Calu3 (cell line): ENCODE measurements at regions not wholly inside any gene's neighbourhood (a gene's known extent, or its start where the extent isn't known, plus 50 kb on each side); places are given as distances from the start of the nearest gene placed in this dataset.

Experiments used
- BruUV-seq: library from RNA; stranded (reverse); fragments of 400-500 nt; replicated peaks from 2 replicates; lab custom pipeline; 2021; lab: Mats Ljungman, UMichigan
- CTCF ChIA-PET: fragments of 300-600 bp; sonication (Branson Sonifier 250); formaldehyde crosslinking; loops from one replicate; lab custom pipeline; 2022; ENCODE audit warnings: antibody characterized with exemption; lab: Charles Lee
- DNase-seq: peaks from one replicate; pipeline ENCODE4 v3.0.0; 2022
- H3K27ac Mint-ChIP-seq: one replicate; pipeline ENCODE4 v1.8.0; 2022; ENCODE audit warnings: mixed read lengths; ENCODE audit not compliant: unreplicated experiment
- H3K27me3 Mint-ChIP-seq: one replicate; pipeline ENCODE4 v1.8.0; 2022; ENCODE audit warnings: mixed read lengths; ENCODE audit not compliant: unreplicated experiment
- H3K36me3 Mint-ChIP-seq: one replicate; pipeline ENCODE4 v1.8.0; 2022; ENCODE audit warnings: mild to moderate bottlenecking, moderate library complexity, mixed read lengths; ENCODE audit not compliant: insufficient read depth, unreplicated experiment
- H3K4me1 Mint-ChIP-seq: one replicate; pipeline ENCODE4 v1.8.0; 2022; ENCODE audit warnings: mild to moderate bottlenecking, low read depth, mixed read lengths; ENCODE audit not compliant: unreplicated experiment
- H3K4me3 Mint-ChIP-seq: one replicate; pipeline ENCODE4 v1.8.0; 2022; ENCODE audit warnings: mild to moderate bottlenecking, low read depth, moderate library complexity, mixed read lengths; ENCODE audit not compliant: unreplicated experiment
- H3K9me3 Mint-ChIP-seq: one replicate; pipeline ENCODE4 v1.8.0; 2022; ENCODE audit warnings: low read depth, mixed read lengths; ENCODE audit not compliant: unreplicated experiment
- intact Hi-C: fragments of 100-400 bp; cut with micrococcal nuclease; formaldehyde crosslinking; loops from one replicate; pipeline ENCODE4 v1.10.0; 2022; ENCODE audit not compliant: unreplicated experiment
- TF ChIP-seq, protein P1 (sequence below): fragments of 200-600 bp; IDR thresholded peaks from one replicate; pipeline ENCODE4 v1.8.0; 2022; ENCODE audit warnings: antibody characterized with exemption; ENCODE audit not compliant: unreplicated experiment

DNA sequence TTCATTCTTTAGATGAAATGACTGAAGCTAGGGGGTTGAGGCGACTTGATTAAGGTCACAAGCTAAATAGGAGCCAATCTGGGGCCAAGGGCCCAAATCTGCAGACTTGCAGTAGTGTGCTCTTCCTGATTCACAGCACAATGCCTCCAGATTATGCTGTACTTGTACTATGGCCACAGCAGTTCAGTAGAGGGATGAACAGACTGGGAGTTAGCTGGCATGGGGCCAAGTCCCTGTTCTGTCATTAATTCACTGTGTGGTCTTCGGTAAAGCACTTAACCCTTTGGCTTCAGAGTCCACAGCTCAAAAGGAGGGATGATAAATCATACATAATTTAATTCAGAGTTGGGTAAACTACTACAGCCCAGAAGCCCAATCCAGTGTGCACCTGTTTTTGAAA, 196.8 kb downstream of the XPNPEP1 start:
- no peaks in the 10 kb centered on the region for H3K36me3 Mint-ChIP-seq
- H3K4me3 Mint-ChIP-seq = no peak overlapping the region
- H3K4me1 Mint-ChIP-seq = no peaks in the 10 kb centered on the region
- H3K9me3 Mint-ChIP-seq = no peaks in the 10 kb centered on the region
- H3K27ac Mint-ChIP-seq = no peak overlapping the region
- no peaks in the 10 kb centered on the region for H3K27me3 Mint-ChIP-seq
- CTCF ChIA-PET = no interaction called here
- intact Hi-C loops = no loop called here
- TF ChIP-seq, protein P1, sequence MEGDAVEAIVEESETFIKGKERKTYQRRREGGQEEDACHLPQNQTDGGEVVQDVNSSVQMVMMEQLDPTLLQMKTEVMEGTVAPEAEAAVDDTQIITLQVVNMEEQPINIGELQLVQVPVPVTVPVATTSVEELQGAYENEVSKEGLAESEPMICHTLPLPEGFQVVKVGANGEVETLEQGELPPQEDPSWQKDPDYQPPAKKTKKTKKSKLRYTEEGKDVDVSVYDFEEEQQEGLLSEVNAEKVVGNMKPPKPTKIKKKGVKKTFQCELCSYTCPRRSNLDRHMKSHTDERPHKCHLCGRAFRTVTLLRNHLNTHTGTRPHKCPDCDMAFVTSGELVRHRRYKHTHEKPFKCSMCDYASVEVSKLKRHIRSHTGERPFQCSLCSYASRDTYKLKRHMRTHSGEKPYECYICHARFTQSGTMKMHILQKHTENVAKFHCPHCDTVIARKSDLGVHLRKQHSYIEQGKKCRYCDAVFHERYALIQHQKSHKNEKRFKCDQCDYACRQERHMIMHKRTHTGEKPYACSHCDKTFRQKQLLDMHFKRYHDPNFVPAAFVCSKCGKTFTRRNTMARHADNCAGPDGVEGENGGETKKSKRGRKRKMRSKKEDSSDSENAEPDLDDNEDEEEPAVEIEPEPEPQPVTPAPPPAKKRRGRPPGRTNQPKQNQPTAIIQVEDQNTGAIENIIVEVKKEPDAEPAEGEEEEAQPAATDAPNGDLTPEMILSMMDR = no peak
- DNase-seq = no peak
- no TSS peak for BruUV-seq

DNA sequence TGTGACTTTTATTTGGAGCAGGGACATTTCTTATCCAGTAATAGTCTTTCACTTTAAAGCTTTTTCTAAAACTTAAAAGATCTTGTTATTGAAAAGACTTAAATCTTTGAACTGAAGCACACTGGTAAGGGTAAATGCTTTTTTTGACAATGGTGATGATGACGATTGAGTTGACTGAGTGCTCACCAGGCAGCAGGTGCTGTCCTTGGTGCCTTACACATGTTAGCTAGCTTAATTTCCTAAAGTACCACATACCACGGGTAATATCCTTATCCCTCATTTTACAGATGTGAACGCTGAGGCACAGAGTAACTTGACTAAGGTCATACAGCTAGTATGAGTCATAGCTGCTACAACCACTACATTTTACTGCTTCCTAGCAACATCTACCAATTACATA, 200.0 kb downstream of the XPNPEP1 start:
- H3K27me3 Mint-ChIP-seq = peaks cover 17% of the 10 kb centered on the region
- H3K4me3 Mint-ChIP-seq = no peak overlapping the region
- BruUV-seq = no TSS peak
- DNase-seq = no peak
- TF ChIP-seq, protein P1 = no peak
- intact Hi-C loops = no loop called here
- H3K36me3 Mint-ChIP-seq = no peaks in the 10 kb centered on the region
- H3K9me3 Mint-ChIP-seq = no peaks in the 10 kb centered on the region
- CTCF ChIA-PET = no interaction called here
- no peak overlapping the region for H3K27ac Mint-ChIP-seq
- H3K4me1 Mint-ChIP-seq = no peaks in the 10 kb centered on the region

DNA sequence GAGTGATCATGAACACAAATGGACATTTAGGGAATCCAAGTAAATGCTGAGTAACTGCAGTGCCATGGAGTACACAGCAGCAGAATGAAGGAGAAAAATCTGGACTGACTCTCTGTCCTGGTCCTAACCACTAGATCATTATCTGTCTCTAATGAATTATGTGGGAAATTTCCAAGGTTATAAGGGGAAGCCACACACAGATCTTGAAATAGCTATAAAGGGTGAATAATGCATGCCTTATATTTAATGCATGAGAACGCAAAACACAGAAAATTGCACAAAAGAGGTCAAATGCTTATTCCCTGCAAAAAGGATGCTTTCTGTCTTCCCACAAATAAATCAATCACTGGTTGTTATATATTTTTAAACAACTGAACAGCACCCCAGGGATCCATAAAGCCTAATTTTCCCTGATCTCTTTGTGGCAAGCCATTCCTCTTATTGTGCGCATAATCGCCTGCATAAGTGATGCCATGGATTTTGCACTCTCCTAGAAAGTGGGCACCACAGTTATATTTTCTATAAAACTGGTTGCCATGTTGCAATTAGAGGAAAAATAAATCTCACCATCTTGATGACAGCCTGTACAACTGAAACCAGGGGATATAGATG, 201.8 kb downstream of the XPNPEP1 start:
- DNase-seq = no peak
- TF ChIP-seq, protein P1 = no peak
- Mint-ChIP-seq H3K9me3 (no peaks in the 10 kb centered on the region), H3K4me3 (no peak overlapping the region), H3K27me3 (peaks cover 25% of the 10 kb centered on the region), H3K4me1 (no peaks in the 10 kb centered on the region), H3K36me3 (no peaks in the 10 kb centered on the region), H3K27ac (no peak overlapping the region)
- no TSS peak for BruUV-seq
- intact Hi-C loops = no loop called here
- CTCF ChIA-PET = no interaction called here

DNA sequence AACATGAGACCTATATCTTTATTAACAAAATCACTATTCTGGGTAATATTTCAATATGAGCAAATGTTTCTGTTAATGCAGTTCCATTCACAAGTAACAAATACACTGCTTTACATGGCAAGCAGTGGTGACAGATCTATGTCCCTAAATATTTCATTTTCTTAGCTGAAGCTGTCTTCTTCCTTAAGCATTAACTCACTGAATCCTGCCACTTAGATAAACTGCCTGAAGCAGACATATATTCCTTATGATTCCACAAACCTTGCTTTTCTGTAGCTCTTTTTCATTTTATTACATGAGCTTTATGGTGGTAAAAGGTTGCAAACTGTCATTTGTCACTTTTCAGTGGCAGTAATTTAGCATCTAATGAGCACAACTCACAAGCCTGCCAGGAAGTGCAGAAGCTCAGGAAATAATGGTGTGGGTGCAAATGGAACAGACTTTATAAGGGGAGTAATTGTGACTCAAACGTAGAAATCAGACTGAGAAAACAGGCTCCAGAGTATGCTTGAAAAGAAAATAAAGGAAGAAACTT, 217.2 kb downstream of the XPNPEP1 start:
- Mint-ChIP-seq H3K4me3 (no peak overlapping the region), H3K27me3 (no peaks in the 10 kb centered on the region), H3K4me1 (no peaks in the 10 kb centered on the region), H3K9me3 (peaks cover 2% of the 10 kb centered on the region), H3K27ac (no peak overlapping the region), H3K36me3 (no peaks in the 10 kb centered on the region)
- no peak for DNase-seq
- TF ChIP-seq, protein P1 = no peak
- intact Hi-C loops = no loop called here
- no TSS peak for BruUV-seq
- CTCF ChIA-PET = no interaction called here
